EL (cell line): ENCODE measurements at regions not wholly inside any gene's neighbourhood (a gene's known extent, or its start where the extent isn't known, plus 50 kb on each side); places are given as distances from the start of the nearest gene placed in this dataset.

Experiments used
- DNase-seq: peaks from one replicate; pipeline ENCODE4 v3.0.0-alpha.2; 2016

- no peak for DNase-seq
These were observed 687.6 kb downstream of the DCDC2C start for GRCh38 chr2:4391013-4391412.

- no peak for DNase-seq
These were observed 701.0 kb downstream of the DCDC2C start for GRCh38 chr2:4404363-4404762.

GRCh38 chr2:4408321-4408720, 704.9 kb downstream of the DCDC2C start:
- DNase-seq: no peak

DNA sequence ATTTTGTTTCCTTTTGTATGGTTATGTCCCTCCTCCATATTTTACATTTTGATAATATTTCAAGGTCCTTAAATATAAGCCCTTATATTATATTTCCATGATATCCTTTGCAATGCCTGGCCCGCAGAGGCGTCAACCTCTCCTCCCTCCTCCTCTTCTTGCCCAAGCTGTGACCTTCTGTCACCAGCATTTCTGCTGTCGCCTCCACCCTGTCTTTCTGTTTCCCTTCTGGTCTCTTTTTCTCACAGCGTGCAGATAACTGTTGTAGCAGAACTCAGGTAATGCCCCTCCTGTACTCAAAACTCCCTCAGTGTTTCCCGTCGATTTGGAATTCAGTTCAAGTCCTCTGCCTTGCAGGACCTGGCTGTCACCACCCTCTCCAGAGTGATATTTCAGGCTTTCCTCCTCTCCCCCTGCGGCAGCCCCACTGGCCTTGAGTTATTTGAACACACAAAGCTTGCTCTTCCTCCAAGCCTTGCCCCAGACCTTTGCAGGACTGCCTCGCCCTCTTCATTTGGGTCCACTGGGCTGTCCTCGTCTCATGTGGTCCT, 709.3 kb downstream of the DCDC2C start:
- DNase-seq: no peak

GRCh38 chr2:4415171-4415570, 711.8 kb downstream of the DCDC2C start:
- DNase-seq: no peak

- DNase-seq: no peak
These were observed 712.5 kb downstream of the DCDC2C start for GRCh38 chr2:4415810-4416413.

DNA sequence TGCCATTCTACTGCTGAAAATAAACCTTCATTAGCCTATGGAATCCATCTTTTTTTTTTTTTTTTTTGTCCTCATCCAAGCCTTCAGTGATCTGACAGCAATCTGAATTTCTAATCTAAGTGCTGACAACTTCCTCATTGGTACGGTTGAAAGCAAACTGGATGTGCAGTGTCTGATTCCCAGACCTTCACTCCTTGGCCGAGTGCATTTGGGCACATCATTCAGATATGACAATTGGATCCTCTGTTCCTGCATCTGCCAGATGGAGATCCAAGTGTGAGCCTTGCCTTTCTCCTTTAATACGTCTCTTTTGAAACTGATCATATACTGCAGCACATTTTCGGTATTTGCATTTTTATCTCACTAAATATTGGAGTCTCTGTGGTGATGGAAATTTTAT, 713.1 kb downstream of the DCDC2C start:
- no peak for DNase-seq

GRCh38 chr2:4417771-4418170, 714.4 kb downstream of the DCDC2C start:
- no peak for DNase-seq

- no peak for DNase-seq
These were observed 716.7 kb downstream of the DCDC2C start for GRCh38 chr2:4420032-4420431.

DNA sequence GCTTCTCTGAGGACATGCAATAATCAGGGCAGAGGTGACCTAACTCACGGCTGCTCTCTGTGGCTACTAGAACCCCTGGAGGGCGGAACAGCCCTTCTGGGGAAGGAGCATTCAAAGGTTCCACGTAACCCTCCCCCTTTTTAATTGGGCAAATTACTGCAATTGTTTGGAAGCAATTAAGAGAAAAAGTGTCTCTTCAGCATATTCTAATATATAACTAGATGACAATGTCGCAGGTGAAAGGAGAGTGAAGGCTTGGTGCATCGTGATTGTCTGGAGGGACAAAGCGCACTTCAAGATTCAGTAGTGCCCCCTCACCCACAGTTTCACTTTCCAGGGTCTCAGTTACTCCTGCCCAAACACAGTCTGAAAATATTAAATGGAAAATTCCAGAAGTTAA, 720.8 kb downstream of the DCDC2C start:
- DNase-seq: no peak

- no peak for DNase-seq
These were observed 723.7 kb downstream of the DCDC2C start for GRCh38 chr2:4427083-4427482.

- no peak for DNase-seq
These were observed 742.4 kb downstream of the DCDC2C start for GRCh38 chr2:4445821-4446220.

- no peak for DNase-seq
These were observed 751.5 kb downstream of the DCDC2C start for GRCh38 chr2:4454907-4455306.

- no peak for DNase-seq
These were observed 752.2 kb downstream of the DCDC2C start for GRCh38 chr2:4455486-4456155.

DNA sequence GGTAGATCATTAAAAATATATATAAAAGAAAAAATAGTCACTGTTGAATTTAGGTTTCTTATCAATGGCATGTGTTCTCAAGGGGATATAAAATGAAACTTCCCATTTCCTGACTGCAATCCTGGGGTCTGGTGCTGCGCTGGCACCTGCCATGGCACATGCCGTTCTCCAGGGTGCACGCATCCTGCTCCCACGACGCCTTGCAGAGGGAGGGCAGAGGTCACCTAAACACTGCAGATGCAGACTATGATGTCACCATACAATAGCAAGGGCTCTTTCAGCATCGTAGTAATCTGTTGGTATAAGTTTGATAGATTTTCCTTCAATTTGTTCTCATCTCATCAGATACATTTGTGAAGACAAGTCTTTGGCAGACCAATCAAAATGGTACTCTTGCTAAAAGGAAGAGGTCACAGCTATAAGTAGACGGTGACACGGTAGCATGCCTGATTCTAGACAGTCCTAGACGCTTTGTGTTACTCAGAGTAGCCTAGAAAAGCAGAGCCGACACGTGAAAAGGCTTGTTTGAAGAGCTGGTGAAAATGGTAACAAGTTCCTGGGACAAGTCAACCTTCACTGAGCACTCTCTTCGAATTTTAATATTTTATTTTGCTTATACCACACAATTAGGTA, 761.4 kb downstream of the DCDC2C start:
- DNase-seq: no peak

DNA sequence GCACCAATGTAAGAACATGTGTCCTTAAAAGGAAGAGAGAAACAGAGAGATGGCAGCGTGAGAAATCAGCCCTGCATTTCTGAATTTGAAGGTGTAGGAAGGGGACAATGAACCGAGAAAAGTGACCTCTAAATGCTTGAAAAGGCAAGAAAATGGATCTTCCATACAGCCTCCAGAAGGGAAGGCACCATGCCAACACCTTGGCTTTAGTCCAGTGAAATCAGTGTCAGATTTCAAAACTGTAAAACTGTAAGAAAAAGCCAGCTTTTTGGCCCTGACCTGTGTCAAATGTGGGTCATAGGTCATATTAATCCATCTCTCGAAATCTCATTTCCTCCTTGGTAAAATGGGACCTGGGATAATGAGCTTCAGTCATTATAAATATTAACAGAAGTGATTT, 762.3 kb downstream of the DCDC2C start:
- no peak for DNase-seq

DNA sequence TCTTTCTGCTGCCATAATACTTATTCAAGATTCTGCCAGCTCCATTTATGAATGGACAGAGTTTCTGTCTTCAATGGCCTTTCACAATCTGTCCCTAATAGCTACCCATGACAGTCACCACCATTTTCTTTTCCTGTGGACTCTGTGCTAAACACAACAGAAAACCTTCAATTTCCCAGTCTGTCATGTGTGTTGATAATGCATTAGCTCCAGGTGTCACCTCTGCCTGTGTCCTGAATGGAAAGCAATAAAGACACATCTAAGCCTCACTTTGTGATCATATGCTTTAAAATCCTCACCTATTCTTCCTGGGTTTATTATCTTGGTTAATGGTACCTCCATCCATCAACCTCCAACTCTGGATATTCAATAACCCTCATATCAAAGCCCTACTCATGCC, 772.2 kb downstream of the DCDC2C start:
- no peak for DNase-seq

- DNase-seq: no peak
These were observed 779.7 kb downstream of the DCDC2C start for GRCh38 chr2:4483050-4483449.

DNA sequence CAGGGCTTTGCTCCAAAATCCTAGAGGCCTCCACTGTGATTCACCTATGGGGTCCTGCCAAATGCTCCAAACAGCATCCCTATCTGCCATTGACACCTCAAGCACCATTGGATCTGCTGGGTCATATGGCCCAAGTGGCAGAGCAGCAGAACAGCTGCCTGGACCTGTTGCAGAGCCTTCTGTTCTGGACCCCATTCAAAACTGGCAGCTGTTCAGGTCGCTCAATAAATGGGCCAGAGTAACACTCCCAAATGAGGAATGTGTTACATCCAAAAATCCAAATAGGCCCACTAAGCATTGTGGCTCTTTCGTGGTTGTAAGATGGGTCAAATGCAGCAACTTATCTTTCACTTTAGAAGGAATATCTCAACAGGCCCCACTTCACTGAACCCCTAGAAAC, 783.6 kb downstream of the DCDC2C start:
- no peak for DNase-seq

DNA sequence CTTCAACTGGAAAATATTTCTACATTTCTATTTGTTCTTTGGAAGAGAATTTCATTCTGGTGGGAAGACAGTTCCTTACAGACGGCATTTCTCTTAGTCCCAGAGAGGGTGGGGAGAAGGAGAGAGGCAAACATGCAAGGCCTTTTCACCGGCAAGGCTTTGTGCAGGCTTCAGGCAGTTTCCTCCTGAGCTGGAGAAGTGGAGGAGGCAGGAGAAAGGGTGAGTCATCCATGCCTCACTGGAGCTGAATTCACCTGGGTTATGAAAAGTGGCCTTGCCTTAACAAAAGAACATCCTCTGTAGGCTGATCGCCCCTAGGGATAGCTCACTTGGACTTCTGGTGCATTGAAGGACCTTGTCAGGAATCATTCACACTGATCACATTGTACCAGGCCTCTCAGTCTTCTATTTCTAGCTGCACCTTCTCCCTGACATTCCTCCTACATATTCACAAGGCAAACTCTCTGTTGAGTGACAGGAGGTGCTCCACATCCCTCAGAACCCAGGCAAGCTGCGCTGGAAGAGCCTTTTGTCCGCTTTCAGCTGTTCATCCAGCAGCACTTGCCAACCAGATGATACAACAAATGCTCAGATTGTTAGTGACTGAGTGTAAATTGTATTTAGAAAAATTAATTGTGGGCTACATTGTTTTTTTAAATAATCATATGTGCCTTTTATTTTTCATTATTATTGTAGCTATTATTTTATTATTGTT, 796.1 kb downstream of the DCDC2C start:
- no peak for DNase-seq

DNA sequence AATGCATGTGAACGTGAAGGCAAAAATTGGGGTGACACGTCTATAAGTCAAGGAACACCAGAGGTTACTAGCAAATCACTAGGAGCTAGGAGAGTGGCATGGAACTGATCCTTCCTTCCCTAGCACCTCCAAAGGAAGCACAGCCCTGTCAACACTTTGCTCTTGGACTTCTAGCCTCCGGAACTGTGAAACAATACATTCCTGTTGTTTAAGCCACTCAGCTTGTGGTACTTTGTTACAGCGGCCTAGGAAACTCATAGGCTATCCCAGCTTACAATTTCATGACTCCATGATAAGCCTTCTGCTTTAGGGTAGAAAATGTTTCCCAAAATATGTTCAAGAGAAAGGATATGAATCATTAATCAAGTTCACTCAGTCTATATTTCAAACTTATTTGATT, 798.1 kb downstream of the DCDC2C start:
- DNase-seq: no peak

- DNase-seq: no peak
These were observed 799.0 kb downstream of the DCDC2C start for GRCh38 chr2:4502230-4502843.

DNA sequence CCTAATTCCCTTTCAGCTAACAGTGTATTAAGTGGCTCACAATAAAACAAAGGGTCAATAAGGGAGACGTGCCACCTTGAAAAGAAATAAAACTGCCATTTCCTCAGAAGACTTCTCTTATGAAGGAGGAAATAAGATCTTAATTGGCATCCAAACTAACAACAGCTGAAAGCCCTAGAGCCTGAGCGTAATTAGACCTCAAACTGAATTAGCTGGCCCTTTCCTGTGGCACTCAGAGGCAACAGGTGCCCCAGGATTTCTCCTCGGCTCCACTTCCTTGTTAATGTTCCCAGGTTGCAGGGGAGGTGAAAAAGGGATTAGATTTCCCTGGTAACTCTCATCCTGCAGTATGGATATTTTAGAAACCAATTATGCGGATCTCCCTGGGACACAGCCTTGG, 804.3 kb downstream of the DCDC2C start:
- no peak for DNase-seq
